PC-3 (cell line): ENCODE measurements at regions not wholly inside any gene's neighbourhood (a gene's known extent, or its start where the extent isn't known, plus 50 kb on each side); places are given as distances from the start of the nearest gene placed in this dataset.

Source experiments
- EZH2 ChIP-seq: fragments of 300-600 bp; sonication (generic); IDR thresholded peaks from one replicate; pipeline ENCODE4 v1.6.1; 2017; ENCODE audit warnings: antibody characterized with exemption, mild to moderate bottlenecking, low read length; ENCODE audit not compliant: unreplicated experiment
- EZH2phosphoT487 ChIP-seq: fragments of 300-600 bp; sonication (generic); IDR thresholded peaks from 2 replicates; pipeline ENCODE4 v1.6.1; 2018; ENCODE audit warnings: mild to moderate bottlenecking, antibody characterized with exemption, low read length, borderline replicate concordance
- TF ChIP-seq, protein P1 (sequence below): fragments of 300-600 bp; sonication (generic); conservative IDR thresholded peaks from 2 replicates; pipeline ENCODE4 v1.5.1; 2017; ENCODE audit warnings: antibody characterized with exemption, low read depth, mild to moderate bottlenecking, low read length

DNA sequence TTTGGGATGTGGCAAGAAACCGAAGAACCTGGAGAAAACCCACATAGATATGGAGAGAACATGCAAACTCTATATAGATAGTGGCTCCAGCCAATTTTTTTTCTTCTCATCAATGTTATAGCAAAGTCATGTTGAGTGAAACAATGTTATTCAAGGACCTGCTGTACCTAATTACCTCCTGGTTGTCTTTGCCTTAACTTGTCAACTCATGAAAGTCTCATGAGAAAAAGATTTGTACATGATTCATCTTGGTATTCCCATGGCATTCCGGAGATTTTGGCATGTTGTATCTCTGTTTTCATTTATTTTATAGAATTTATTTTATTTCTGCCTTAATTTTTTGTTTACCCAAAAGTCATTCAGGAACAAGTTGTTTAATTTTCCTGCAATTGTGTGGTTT is 303.8 kb upstream of the CDIN1 start:
- TF ChIP-seq EZH2phosphoT487, result no peak
- TF ChIP-seq, protein P1, sequence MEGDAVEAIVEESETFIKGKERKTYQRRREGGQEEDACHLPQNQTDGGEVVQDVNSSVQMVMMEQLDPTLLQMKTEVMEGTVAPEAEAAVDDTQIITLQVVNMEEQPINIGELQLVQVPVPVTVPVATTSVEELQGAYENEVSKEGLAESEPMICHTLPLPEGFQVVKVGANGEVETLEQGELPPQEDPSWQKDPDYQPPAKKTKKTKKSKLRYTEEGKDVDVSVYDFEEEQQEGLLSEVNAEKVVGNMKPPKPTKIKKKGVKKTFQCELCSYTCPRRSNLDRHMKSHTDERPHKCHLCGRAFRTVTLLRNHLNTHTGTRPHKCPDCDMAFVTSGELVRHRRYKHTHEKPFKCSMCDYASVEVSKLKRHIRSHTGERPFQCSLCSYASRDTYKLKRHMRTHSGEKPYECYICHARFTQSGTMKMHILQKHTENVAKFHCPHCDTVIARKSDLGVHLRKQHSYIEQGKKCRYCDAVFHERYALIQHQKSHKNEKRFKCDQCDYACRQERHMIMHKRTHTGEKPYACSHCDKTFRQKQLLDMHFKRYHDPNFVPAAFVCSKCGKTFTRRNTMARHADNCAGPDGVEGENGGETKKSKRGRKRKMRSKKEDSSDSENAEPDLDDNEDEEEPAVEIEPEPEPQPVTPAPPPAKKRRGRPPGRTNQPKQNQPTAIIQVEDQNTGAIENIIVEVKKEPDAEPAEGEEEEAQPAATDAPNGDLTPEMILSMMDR, result no peak
- no peak for TF ChIP-seq EZH2
